Spleen (tissue), 7 donors: ENCODE measurements at regions not wholly inside any gene's neighbourhood (a gene's known extent, or its start where the extent isn't known, plus 50 kb on each side); places are given as distances from the start of the nearest gene placed in this dataset.
"Not testable (repeated sequence)": the region's sequence is repeated elsewhere in the genome, so short reads cannot be mapped to it uniquely, and the experiment has no call there.

Experiments
- CTCF ChIP-seq, 11 experiments: fragments of 200-600 bp in 7 of 11; fragments of 450-650 bp in 4 of 11; sonication (generic) in 4 of 11; IDR thresholded peaks in 8 of 11; conservative IDR thresholded peaks in 3 of 11; 1 replicate in 7 of 11; 2 replicates in 4 of 11; pipeline versions ENCODE4 v1.4.0 to v1.8.0; 2016 to 2021; ENCODE audit warnings: antibody characterized with exemption in 11 of 11, inconsistent platforms in 4 of 11, mild to moderate bottlenecking in 1 of 11
- POLR2A ChIP-seq, 3 donors: fragments of 450-650 bp; IDR thresholded peaks; one replicate each; pipeline ENCODE4 v1.5.1; 2017; ENCODE audit warnings: antibody characterized with exemption in 3 of 3, mild to moderate bottlenecking in 1 of 3
- donor health status: DM: no; HTN: no; CAD: no; lungs with moderate emphysema.
- donor health status: DM: no; HTN: no; CAD: no.
- donor health status: DM: no; HTN: no; CAD: no.

DNA sequence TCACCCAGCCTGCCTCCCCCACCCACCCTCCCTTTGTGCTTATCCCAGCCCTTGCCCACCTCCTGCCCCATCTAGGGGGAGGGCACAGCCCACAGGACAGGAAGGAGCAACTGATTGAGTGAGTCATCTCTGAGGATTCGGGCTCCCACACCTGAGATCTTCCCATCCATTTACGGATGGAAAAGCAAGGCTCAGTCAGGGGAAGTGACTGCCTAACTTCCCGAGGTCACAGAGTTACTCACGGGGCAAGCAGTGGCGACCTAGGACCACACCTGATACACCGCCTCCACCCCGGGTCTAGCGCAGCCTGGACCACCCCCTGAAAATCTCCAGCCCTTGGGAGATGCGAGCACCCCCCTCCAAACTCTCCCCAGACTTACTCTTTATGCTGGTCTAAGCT lies 131.7 kb downstream of the TNFRSF13B start:
- not testable (repeated sequence) for TF ChIP-seq CTCF (IDR thresholded peaks at IDR 0.05 in 8 of 11, conservative IDR thresholded peaks at IDR 0.05 in 3 of 11); POLR2A (IDR thresholded peaks at IDR 0.05)
